ENCODE measurements at regions not wholly inside any gene's neighbourhood (a gene's known extent, or its start where the extent isn't known, plus 50 kb on each side); places are given as distances from the start of the nearest gene placed in this dataset.

- Mint-ChIP-seq H3K4me1 (ENCODE audit: low read depth) (no peaks in the 10 kb centered on the region), H3K9me3 (ENCODE audit: low read depth) (no peaks in the 10 kb centered on the region)
- no peak for DNase-seq (ENCODE audit: low spot score, unreplicated experiment)
These were observed 161.0 kb upstream of the POT1 start for GRCh38 chr7:125090596-125090995.

DNA sequence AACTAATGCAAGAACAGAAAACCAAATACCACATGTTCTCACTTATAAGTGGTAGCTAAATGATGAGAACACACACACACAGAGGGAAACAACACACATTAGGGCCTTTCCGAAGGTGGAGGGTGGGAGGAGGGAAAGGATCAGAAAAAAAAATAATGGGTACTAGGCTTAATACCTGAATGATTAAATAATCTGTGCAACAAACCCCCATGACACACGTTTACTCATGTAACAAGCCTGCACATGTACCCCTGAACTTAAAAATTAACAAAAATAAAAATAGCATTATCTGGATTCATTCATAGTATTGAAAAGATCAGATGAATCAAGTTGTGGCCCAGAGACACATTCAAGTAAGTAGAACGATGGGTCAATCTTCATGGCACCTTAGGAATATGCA, 159.5 kb upstream of the POT1 start:
- Mint-ChIP-seq H3K4me1 (ENCODE audit: low read depth) (no peaks in the 10 kb centered on the region), H3K36me3 (ENCODE audit: insufficient read depth) (no peaks in the 10 kb centered on the region), H3K27ac (no peak overlapping the region), H3K9me3 (ENCODE audit: low read depth) (no peaks in the 10 kb centered on the region), H3K27me3 (no peaks in the 10 kb centered on the region), H3K4me3 (ENCODE audit: low read depth) (no peak overlapping the region)
- DNase-seq (ENCODE audit: low spot score, unreplicated experiment) = no peak
- TF ChIP-seq CTCF (IDR thresholded peaks at IDR 0.05; ENCODE audit: unreplicated experiment) = no peak

More at GRCh38 chr7:125090596-125090995, 161.0 kb upstream of the POT1 start:
- no peaks in the 10 kb centered on the region for H3K27me3 Mint-ChIP-seq
- no peaks in the 10 kb centered on the region for H3K36me3 Mint-ChIP-seq (ENCODE audit: insufficient read depth)
- no peak for TF ChIP-seq CTCF (IDR thresholded peaks at IDR 0.05; ENCODE audit: unreplicated experiment)
- no peak overlapping the region for H3K27ac Mint-ChIP-seq
- no peak overlapping the region for H3K4me3 Mint-ChIP-seq (ENCODE audit: low read depth)

DNA sequence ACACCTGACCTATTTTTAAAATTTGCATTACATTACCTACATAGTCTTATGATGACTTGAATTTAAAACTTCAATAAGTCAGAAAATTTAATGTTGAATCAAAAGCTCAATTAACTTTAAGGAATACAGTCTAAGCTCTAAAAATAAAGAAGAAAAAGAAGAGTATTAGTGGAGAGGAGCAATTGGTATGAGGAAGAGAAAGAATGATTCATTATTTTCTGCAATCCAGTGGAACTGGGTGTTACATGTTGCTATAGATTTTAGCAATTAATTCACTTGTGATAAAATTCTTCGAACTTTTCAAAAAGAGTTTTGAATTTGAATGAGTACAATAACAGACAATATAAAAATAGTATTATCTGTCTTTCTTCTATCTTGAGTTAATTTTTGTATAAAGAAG, 158.9 kb upstream of the POT1 start:
- no peaks in the 10 kb centered on the region for H3K4me1 Mint-ChIP-seq (ENCODE audit: low read depth)
- DNase-seq (ENCODE audit: low spot score, unreplicated experiment) = no peak
- H3K27ac Mint-ChIP-seq = no peak overlapping the region
- no peak for TF ChIP-seq CTCF (IDR thresholded peaks at IDR 0.05; ENCODE audit: unreplicated experiment)
- no peaks in the 10 kb centered on the region for H3K27me3 Mint-ChIP-seq
- H3K36me3 Mint-ChIP-seq (ENCODE audit: insufficient read depth) = no peaks in the 10 kb centered on the region
- H3K9me3 Mint-ChIP-seq (ENCODE audit: low read depth) = no peaks in the 10 kb centered on the region
- no peak overlapping the region for H3K4me3 Mint-ChIP-seq (ENCODE audit: low read depth)

- Mint-ChIP-seq H3K4me1 (ENCODE audit: low read depth) (no peaks in the 10 kb centered on the region), H3K4me3 (ENCODE audit: low read depth) (no peak overlapping the region), H3K27ac (no peak overlapping the region), H3K36me3 (ENCODE audit: insufficient read depth) (no peaks in the 10 kb centered on the region), H3K9me3 (ENCODE audit: low read depth) (no peaks in the 10 kb centered on the region), H3K27me3 (no peaks in the 10 kb centered on the region)
- no peak for DNase-seq (ENCODE audit: low spot score, unreplicated experiment)
- TF ChIP-seq CTCF (IDR thresholded peaks at IDR 0.05; ENCODE audit: unreplicated experiment) = no peak
These were observed 155.5 kb upstream of the POT1 start for GRCh38 chr7:125085084-125085483.

DNA sequence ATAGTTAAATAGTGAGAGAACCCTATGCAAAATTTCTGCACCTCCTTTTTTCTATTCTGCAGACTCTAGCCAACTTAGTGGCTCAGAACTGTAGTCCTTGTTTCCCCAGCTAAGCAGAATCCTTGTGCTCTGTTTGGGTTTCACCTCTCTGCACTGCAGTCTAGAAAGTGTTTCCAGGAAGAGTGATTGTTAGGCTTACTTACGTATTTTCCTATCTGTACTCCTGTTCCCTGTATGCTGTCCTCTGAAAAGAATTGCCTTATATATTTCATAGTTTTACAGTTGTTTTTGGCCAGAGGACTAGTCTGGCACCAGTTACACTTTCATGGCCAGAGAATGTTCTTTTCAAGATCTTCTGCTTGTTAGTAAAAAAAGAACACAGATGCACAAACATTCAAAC, 154.6 kb upstream of the POT1 start:
- H3K27ac Mint-ChIP-seq = no peak overlapping the region
- no peak for TF ChIP-seq CTCF (IDR thresholded peaks at IDR 0.05; ENCODE audit: unreplicated experiment)

More for the DNA sequence above, 154.6 kb upstream of the POT1 start:
- H3K27me3 Mint-ChIP-seq = no peaks in the 10 kb centered on the region
- H3K36me3 Mint-ChIP-seq (ENCODE audit: insufficient read depth) = no peaks in the 10 kb centered on the region
- H3K4me3 Mint-ChIP-seq (ENCODE audit: low read depth) = no peak overlapping the region
- no peaks in the 10 kb centered on the region for H3K4me1 Mint-ChIP-seq (ENCODE audit: low read depth)
- H3K9me3 Mint-ChIP-seq (ENCODE audit: low read depth) = no peaks in the 10 kb centered on the region
- no peak for DNase-seq (ENCODE audit: low spot score, unreplicated experiment)

Measured in progenitor cell of endocrine pancreas (in vitro differentiated cells).